ENCODE measurements at regions not wholly inside any gene's neighbourhood (a gene's known extent, or its start where the extent isn't known, plus 50 kb on each side); places are given as distances from the start of the nearest gene placed in this dataset.
"Not testable (repeated sequence)": the region's sequence is repeated elsewhere in the genome, so short reads cannot be mapped to it uniquely, and the experiment has no call there.

- DNase-seq (ENCODE audit: low read depth) = peak; percentile 6
Observed at GRCh38 chr16:27639561-27640276, 89.8 kb downstream of the KATNIP start.

- no peak for DNase-seq (ENCODE audit: low read depth)
Observed at GRCh38 chr16:27640277-27640600, 90.3 kb downstream of the KATNIP start.

DNA sequence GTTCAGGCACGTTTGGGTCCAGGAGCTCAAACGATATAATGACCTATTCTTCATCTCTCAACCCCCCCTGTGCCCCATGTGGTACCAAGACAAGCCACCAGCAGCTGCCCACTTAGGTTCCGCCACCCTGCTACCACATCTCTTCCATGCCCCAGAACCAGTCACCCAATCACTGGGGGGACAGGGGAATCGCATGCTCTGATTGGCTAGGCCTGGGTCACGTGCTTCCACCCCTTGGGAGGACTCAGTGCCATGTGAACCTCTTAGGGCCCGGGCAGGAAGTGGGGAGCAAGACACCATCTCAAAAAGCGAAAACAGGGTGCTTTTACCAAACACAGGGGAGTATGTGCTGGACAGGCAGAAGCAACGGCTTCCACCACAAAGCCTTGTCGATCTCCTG, 91.3 kb downstream of the KATNIP start:
- no peak for DNase-seq (ENCODE audit: low read depth)

GRCh38 chr16:27641734-27642415, 91.9 kb downstream of the KATNIP start:
- not testable (repeated sequence) for DNase-seq (ENCODE audit: low read depth)

GRCh38 chr16:27642756-27643155, 92.8 kb downstream of the KATNIP start:
- no peak for DNase-seq (ENCODE audit: low read depth)

DNA sequence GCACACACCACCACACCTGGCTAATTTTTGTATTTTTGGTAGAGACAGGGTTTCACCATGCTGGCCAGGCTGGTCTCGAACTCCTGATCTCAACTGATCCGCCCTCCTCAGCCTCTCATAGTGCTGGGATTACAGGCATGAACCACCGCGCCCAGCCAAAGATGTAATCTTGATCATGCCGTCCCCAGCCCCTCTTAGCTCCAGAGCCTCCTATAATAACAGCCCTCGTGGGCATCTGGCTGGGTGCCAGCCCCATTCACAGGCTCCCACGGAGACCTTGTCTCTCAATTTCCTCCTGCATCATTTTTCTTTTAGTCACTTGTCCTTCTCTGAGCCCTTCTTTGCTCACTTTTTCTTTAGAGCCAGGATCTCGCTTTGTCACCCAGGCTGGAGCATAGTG, 94.2 kb downstream of the KATNIP start:
- DNase-seq (ENCODE audit: low read depth) = no peak

DNA sequence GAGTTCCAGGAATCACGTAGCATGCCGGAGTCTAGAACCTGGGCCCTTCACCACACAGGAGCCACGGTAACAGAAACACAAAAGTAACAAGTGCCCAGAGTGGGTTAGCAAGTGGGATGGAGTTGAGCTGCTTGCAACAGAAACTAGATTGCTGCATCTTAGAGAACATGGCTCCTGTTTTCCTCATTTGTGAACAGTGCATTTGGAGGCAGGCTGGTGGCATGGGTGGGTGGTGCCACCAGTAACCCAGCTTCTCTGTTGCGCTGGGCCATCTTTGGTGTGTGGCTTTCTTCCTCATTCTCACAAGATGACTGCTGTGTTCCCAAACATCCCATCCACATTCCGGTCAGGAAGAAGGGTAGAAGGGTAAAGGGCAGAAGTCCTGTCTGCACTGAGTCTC, 95.5 kb downstream of the KATNIP start:
- DNase-seq (ENCODE audit: low read depth) = no peak

DNA sequence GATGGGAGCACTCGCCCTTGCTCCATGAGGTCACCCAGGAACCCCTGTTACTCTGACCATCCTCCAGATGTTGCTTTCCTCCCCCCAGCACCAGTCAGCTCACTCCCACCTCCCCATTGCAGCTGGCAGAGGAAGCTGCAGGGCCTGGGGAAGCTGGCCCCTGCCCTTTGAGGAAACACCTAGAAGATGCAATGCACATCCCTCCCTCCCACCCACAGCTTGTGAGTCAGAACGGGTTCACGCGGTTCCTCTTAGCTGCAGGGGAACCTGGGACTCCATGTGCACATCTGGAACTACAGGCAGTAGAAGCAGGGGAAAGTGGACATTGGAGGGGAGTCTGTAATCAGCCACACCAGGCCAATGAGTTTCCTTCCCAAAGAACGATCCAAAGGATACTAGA, 96.9 kb downstream of the KATNIP start:
- DNase-seq (ENCODE audit: low read depth) = no peak

GRCh38 chr16:27649021-27649420, 99.1 kb downstream of the KATNIP start:
- no peak for DNase-seq (ENCODE audit: low read depth)

GRCh38 chr16:27650073-27650701, 100.2 kb downstream of the KATNIP start:
- no peak for DNase-seq (ENCODE audit: low read depth)

GRCh38 chr16:27651301-27651700, 101.4 kb downstream of the KATNIP start:
- DNase-seq (ENCODE audit: low read depth) = no peak

DNA sequence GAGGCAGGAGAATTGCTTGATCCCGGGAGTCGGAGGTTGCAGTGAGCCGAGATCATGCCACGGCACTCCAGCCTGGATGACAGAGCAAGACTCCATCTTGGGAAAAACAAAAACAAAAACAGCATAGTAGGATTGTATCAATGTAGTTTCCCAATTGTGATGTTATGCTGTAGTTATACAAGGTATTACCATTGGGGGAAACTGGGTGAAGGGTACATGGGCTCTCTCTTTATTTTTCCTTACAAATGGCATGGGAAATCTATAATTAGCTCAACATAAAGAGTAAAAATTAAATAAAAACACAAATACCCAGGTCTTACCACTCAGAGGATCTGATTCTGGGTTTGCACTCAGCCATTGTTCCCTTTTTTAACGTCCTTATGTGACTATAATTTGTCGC, 107.9 kb downstream of the KATNIP start:
- DNase-seq (ENCODE audit: low read depth) = no peak

GRCh38 chr16:27660507-27660906, 110.6 kb downstream of the KATNIP start:
- DNase-seq (ENCODE audit: low read depth) = no peak

GRCh38 chr16:27663235-27663634, 113.3 kb downstream of the KATNIP start:
- not testable (repeated sequence) for DNase-seq (ENCODE audit: low read depth)

DNA sequence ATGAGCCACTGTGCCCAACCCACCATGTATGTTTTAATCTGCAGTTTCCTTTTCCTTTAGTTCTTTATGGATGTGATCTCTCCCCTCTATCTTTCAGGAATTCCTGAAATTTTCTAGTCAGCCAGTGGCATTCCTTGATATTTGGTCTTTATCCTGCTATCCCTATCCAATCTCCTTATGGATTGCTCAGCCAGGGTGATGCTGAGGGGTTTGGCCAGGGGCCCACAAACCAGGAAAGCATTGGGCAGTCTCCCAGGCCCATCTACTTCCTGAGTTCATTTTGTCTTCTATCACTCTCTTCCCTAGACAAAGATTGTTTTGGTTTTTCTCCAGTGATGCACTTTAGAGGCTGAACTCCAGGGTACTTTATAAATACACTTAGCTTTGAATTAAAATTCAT, 115.9 kb downstream of the KATNIP start:
- DNase-seq (ENCODE audit: low read depth) = no peak

DNA sequence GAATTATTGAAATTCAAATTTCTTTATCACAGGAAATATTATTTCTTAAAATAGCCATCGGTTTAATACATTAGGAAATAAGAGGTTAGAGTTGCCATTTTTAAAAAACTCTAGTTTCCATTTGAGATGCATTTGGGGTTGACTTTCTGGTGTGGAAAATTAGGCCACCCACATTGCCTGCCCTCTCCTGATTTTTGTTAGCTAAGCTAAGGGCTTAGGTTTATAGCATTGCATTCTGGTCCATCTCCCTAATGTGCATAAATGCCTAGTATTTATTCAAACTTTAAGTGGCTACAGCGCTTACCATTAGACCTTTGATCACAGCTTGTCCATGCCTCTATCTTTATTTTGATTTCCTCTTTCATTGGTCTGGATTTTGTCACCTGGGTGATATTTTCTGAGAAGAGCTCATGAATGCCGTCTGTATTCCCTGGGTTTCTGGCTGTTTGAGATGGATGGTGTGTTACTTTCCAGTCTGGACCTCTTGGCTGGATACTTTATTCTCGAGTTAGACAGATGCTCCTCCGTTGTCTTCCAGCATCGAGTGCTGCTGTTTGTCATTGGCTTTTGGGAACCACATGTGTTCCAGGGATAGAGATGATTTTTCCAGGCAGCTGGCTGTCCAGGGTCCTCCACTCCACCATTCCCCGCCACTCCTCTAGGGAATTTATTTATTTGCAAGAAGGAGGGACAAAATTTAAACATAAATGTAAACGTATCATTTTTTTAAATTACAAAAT, 120.3 kb downstream of the KATNIP start:
- DNase-seq (ENCODE audit: low read depth) = no peak

DNA sequence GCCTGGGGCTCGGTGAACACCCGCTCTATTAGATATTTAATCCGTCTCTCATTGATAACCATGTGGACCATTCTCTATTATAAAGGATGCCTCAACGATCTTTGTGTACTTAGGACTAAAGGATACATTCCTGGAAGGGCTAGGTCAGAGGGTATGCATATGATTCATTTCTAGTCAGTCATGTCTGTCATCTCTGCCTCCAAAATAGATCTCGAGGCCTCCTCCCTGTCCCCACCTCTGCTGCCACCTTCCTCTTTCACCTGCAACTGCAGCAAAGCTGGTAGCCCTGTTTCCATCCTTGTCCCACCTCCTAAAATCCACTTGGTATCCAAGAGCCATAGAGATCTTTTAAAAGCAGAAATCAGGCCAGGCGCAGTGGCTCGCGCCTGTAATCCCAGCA, 121.5 kb downstream of the KATNIP start:
- DNase-seq (ENCODE audit: low read depth) = no peak

DNA sequence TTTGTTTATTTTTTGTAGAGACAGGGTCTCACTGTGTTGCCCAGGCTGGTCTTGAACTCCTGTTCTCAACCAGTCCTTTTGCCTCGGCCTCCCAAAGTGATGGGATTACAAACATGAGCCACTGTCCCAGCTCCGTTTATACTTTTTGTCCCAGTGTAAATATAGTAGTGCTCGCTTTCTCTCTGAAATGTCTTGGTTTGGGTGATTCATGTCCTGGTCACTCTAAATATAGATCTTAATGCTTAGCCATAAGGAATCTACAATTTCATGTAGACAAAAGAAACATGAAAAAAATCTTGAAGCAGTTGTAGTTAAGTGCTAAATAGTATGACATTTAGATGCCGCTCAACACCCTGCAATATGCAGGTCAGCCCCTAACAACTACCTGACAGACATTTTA, 126.9 kb downstream of the KATNIP start:
- peak; percentile 13 for DNase-seq (ENCODE audit: low read depth)

DNA sequence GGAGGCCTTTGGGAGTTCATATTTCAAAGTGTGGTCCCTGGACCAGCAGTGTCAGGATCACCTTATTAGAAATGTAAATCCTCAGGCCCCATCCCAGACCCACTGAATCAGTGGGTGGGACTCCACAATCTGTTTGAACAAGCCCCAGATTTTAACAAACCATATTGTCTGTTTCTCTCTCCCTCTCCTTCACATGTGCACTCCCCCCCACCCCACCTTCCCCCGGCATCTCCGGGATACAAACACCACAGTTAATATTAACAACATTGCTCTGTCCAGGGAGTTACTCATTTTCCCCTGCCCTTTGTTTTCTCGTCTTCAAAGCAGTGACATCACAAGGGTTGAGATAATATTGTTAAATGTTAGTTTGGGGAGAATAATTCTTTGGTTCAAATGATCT, 127.3 kb downstream of the KATNIP start:
- no peak for DNase-seq (ENCODE audit: low read depth)

DNA sequence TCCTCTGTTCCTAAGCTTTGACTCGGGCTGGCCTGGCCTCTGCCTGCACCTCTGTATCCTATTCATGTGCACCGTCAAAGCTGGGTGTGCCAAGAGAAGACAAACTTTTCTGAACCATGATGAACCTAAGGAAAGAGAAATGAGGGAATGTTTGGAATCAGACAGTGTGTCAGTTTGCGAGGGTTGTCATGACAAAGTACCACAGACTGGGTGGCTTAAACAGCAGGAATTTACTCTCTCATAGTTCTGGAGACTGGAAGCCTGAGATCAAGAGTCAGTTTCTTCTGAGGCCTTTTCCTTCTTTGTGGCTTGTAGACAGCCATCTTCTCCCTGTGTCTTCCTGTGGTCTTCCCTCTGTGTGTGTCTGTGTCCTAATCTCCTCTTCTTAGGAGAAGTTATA, 129.0 kb downstream of the KATNIP start:
- no peak for DNase-seq (ENCODE audit: low read depth)

DNA sequence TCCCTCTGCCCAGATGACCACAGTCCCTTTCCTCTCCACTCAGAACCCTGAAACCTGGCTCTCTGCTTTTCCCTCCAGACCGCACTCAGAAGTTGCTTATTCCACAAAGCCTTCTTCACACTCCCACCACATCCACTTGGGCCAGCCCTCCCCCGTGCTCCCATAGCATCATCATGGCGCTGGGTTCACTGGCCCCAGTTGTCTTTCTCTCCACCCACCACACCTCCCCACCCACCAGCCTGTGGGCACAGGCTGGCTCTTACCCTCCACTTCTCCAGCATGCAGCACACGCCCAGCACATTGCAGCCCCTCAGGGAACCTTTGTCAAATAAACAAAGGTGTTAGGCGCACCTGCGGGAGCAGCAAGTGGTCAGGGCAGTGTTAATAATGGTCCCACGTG, 130.0 kb downstream of the KATNIP start:
- no peak for DNase-seq (ENCODE audit: low read depth)

- no peak for DNase-seq (ENCODE audit: low read depth)
Observed at GRCh38 chr16:27681681-27682080, 131.7 kb downstream of the KATNIP start.

DNA sequence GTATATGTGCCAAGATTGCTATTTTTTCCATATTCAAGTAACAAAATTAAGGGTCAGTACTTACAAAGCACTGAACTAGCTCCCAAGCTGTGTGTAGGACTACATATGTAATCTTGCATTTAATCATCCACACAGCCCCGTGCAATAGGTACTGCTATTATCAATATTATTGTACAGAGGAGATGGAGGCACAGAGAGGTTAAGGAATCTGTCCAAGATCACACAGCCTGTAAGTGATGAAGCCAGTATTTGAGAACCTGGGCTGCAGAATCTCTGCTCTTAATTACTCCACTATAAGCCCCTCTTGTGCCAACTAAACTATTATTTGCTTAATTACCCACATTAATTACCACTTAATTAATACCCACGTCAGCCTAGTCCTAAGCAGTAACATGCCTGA, 134.1 kb downstream of the KATNIP start:
- DNase-seq (ENCODE audit: low read depth) = no peak

Measured in HS-5 (cell line).